ENCODE measurements at regions not wholly inside any gene's neighbourhood (a gene's known extent, or its start where the extent isn't known, plus 50 kb on each side); places are given as distances from the start of the nearest gene placed in this dataset.

DNA sequence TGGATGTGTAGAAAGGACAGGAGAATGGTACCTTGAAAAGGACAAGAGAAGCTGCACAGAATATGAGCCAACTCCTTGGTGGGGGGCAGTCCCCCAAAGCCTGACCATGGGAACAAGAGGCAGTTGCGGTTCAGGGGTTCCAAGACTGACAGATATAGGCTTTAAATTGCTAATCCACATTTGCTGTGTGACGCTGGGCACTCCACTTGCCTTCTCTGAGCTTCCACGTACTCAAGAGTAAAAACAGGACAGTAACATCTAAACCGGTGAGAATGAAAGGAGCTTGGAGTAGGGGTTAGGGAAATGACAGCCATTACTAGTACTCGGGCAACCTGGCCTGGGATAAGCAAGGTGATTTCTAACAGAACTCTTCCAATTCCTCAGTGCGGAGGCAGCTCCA lies 57.9 kb upstream of the LRFN2 start:
- Histone ChIP-seq H3K36me3 (ENCODE audit: control insufficient read depth in 2 of 4, insufficient read depth in 4 of 4, low read length in 3 of 4) (no peaks in the 10 kb centered on the region), H4K20me1 (replicated peaks in 1 of 2; ENCODE audit: control insufficient read depth in 1 of 2, insufficient read depth in 2 of 2, low read length in 2 of 2) (no peaks in the 10 kb centered on the region), H2BK5ac (ENCODE audit: low read depth, low read length) (no peak overlapping the region), H4K5ac (ENCODE audit: insufficient read length, low read depth, low read length) (no peak overlapping the region), H3K23me2 (ENCODE audit: low read depth, low read length) (0 out of 2 replicates have a peak, but pooled peaks cover 1% of the 10 kb centered on the region), H3K4me3 (ENCODE audit: extremely low read depth in 1 of 4, insufficient read depth in 2 of 4, low read depth in 3 of 4, low read length in 4 of 4) (no peak overlapping the region), H2AFZ (ENCODE audit: low read length) (no peak overlapping the region), H3K4me2 (ENCODE audit: insufficient read depth in 1 of 2, low read depth in 2 of 2, low read length in 2 of 2) (no peak overlapping the region), H3K79me1 (ENCODE audit: low read depth, low read length) (no peaks in the 10 kb centered on the region), H2BK20ac (ENCODE audit: low read length) (no peak overlapping the region), H3K56ac (replicated peaks; ENCODE audit: insufficient read length, low read depth, low read length) (no peak overlapping the region), H3K4ac (replicated peaks; ENCODE audit: insufficient read length, low read depth, low read length) (no peak overlapping the region), H3K79me2 (ENCODE audit: control insufficient read depth in 1 of 2, insufficient read depth in 2 of 2, low read length in 2 of 2) (no peaks in the 10 kb centered on the region), H3K14ac (ENCODE audit: insufficient read length) (no peak overlapping the region), H3K23ac (ENCODE audit: insufficient read length) (no peak overlapping the region), H3K27me3 (replicated peaks in 1 of 4; ENCODE audit: control insufficient read depth in 3 of 4, extremely low read depth in 1 of 4, insufficient read depth in 3 of 4, low read length in 3 of 4) (no peaks in the 10 kb centered on the region; a peak in 1 of 7 replicates), H3K18ac (ENCODE audit: extremely low read depth, low read length) (no peak overlapping the region), H4K8ac (ENCODE audit: extremely low read depth, insufficient read depth, low read length) (no peak overlapping the region; the same call in 1 of the 2 replicates), H3K4me1 (replicated peaks in 1 of 4; ENCODE audit: control insufficient read depth in 3 of 4, insufficient read depth in 4 of 4, low read length in 3 of 4) (peaks cover 0 to 10% (median 5%) of the 10 kb centered on the region in 4 experiments; a peak in 5 of 7 replicates), H2BK15ac (ENCODE audit: low read length) (no peak overlapping the region), H3K9ac (replicated peaks in 1 of 4; ENCODE audit: extremely low read depth in 1 of 4, low read depth in 3 of 4, low read length in 3 of 4) (no peak overlapping the region), H2AK5ac (ENCODE audit: low read depth, low read length) (no peak overlapping the region), H2BK12ac (ENCODE audit: low read depth, low read length) (no peak overlapping the region), H4K91ac (replicated peaks; ENCODE audit: insufficient read length, low read length) (no peak overlapping the region), H3K9me3 (ENCODE audit: insufficient read depth in 2 of 2, low read depth in 1 of 2, low read length in 1 of 2) (0 out of 4 replicates have a peak, but pooled peaks cover 0 to 3% of the 10 kb centered on the region in 2 experiments), H3K27ac (ENCODE audit: low read depth, low read length) (no peak overlapping the region), H2BK120ac (replicated peaks; ENCODE audit: low read depth, low read length) (no peak overlapping the region)
- ChIA-PET CTCF (ENCODE audit: partially characterized antibody) (interaction anchor here (0.7 to 1.0 kb wide), 2 partner anchors 27 to 91 kb away, joined by 3 read pairs; no protein-coding TSS in a partner anchor), POLR2A (ENCODE audit: partially characterized antibody) (no interaction called here)
- DNase-seq (ENCODE audit: low read depth in 1 of 2, low spot score in 2 of 2) (no peak), FAIRE-seq (no peak)
- WGBS, 2 experiments (ENCODE audit: extremely low coverage in 1 of 2, insufficient coverage in 1 of 2, insufficient read length in 1 of 2, insufficient replicate concordance in 2 of 2, low coverage in 1 of 2, low lambda C conversion rate in 2 of 2, missing lambda C conversion rate in 1 of 2) = 86% methylated on average over 6 of the region's 6 CpGs; no CpG with 5 or more reads in 1 of the 2 experiments
- TF ChIP-seq KDM1A (IDR thresholded peaks at IDR 0.05; ENCODE audit: borderline replicate concordance, low read length) = peak; percentile 50; the same call in 1 of the 2 replicates
- TF ChIP-seq SAP30 (IDR thresholded peaks at IDR 0.05; ENCODE audit: insufficient read depth, insufficient replicate concordance, low read length) = no peak
